Kidney capillary endothelial cell (primary cell): ENCODE measurements at regions not wholly inside any gene's neighbourhood (a gene's known extent, or its start where the extent isn't known, plus 50 kb on each side); places are given as distances from the start of the nearest gene placed in this dataset.

ENCODE experiments used
- DNase-seq: peaks from one replicate; pipeline ENCODE4 v3.0.0-alpha.2; 2018; ENCODE audit warnings: low spot score

- no peak for DNase-seq
Observed at GRCh38 chr13:40169476-40169875, 497.0 kb downstream of the FOXO1 start.

- no peak for DNase-seq
Observed at GRCh38 chr13:40170091-40170490, 496.4 kb downstream of the FOXO1 start.

- DNase-seq, result no peak
Observed at GRCh38 chr13:40170982-40171381, 495.5 kb downstream of the FOXO1 start.

GRCh38 chr13:40171566-40171965, 494.9 kb downstream of the FOXO1 start:
- no peak for DNase-seq

GRCh38 chr13:40172149-40172591, 494.3 kb downstream of the FOXO1 start:
- no peak for DNase-seq

GRCh38 chr13:40172878-40173277, 493.6 kb downstream of the FOXO1 start:
- DNase-seq, result no peak

GRCh38 chr13:40175639-40176038, 490.8 kb downstream of the FOXO1 start:
- DNase-seq, result no peak

GRCh38 chr13:40176242-40176641, 490.2 kb downstream of the FOXO1 start:
- no peak for DNase-seq

GRCh38 chr13:40178130-40178529, 488.3 kb downstream of the FOXO1 start:
- peak; percentile 49 for DNase-seq

GRCh38 chr13:40179445-40180281, 486.8 kb downstream of the FOXO1 start:
- no peak for DNase-seq

- no peak for DNase-seq
Observed at GRCh38 chr13:40180776-40181175, 485.7 kb downstream of the FOXO1 start.

GRCh38 chr13:40181203-40181845, 485.1 kb downstream of the FOXO1 start:
- DNase-seq, result no peak

GRCh38 chr13:40182591-40182990, 483.9 kb downstream of the FOXO1 start:
- no peak for DNase-seq

GRCh38 chr13:40185414-40185813, 481.0 kb downstream of the FOXO1 start:
- DNase-seq, result no peak

- no peak for DNase-seq
Observed at GRCh38 chr13:40186041-40186440, 480.4 kb downstream of the FOXO1 start.

GRCh38 chr13:40186626-40187323, 479.7 kb downstream of the FOXO1 start:
- no peak for DNase-seq

- DNase-seq, result no peak
Observed at GRCh38 chr13:40187324-40187795, 479.1 kb downstream of the FOXO1 start.

- DNase-seq, result no peak
Observed at GRCh38 chr13:40187841-40188591, 478.4 kb downstream of the FOXO1 start.

- no peak for DNase-seq
Observed at GRCh38 chr13:40189426-40189825, 477.0 kb downstream of the FOXO1 start.

- DNase-seq, result no peak
Observed at GRCh38 chr13:40189898-40190630, 476.4 kb downstream of the FOXO1 start.

GRCh38 chr13:40190641-40191100, 475.8 kb downstream of the FOXO1 start:
- DNase-seq, result peak; percentile 86
